NCI-H1417 treated with DMSO at 0.1 percent for 48 hours (cell line): ENCODE measurements at regions not wholly inside any gene's neighbourhood (a gene's known extent, or its start where the extent isn't known, plus 50 kb on each side); places are given as distances from the start of the nearest gene placed in this dataset.
"Not testable (repeated sequence)": the region's sequence is repeated elsewhere in the genome, so short reads cannot be mapped to it uniquely, and the experiment has no call there.

Experiments
- DNase-seq: peaks from one replicate; lab custom pipeline; 2025; lab: John Stamatoyannopoulos, UW

- DNase-seq: no peak
Measured at GRCh38 chr7:65800890-65801341, 72.0 kb upstream of the VKORC1L1 start.

- DNase-seq: no peak
Measured at GRCh38 chr7:65804887-65805286, 68.0 kb upstream of the VKORC1L1 start.

GRCh38 chr7:65807067-65807466 lies 65.8 kb upstream of the VKORC1L1 start:
- not testable (repeated sequence) for DNase-seq

GRCh38 chr7:65809259-65809981 lies 63.5 kb upstream of the VKORC1L1 start:
- no peak for DNase-seq

GRCh38 chr7:65809982-65810288 lies 62.9 kb upstream of the VKORC1L1 start:
- no peak for DNase-seq

- DNase-seq: no peak
Measured at GRCh38 chr7:65812281-65812680, 60.6 kb upstream of the VKORC1L1 start.

- not testable (repeated sequence) for DNase-seq
Measured at GRCh38 chr7:65814556-65815167, 58.2 kb upstream of the VKORC1L1 start.

- no peak for DNase-seq
Measured at GRCh38 chr7:65820287-65820950, 52.5 kb upstream of the VKORC1L1 start.
